ENCODE measurements at regions not wholly inside any gene's neighbourhood (a gene's known extent, or its start where the extent isn't known, plus 50 kb on each side); places are given as distances from the start of the nearest gene placed in this dataset.

- TF ChIP-seq EP300 (conservative IDR thresholded peaks at IDR 0.05; ENCODE audit: poor library complexity, severe bottlenecking) (no peak), CTCF (IDR thresholded peaks at IDR 0.05; ENCODE audit: poor library complexity, severe bottlenecking) (no peak), EZH2 (IDR thresholded peaks at IDR 0.05; ENCODE audit: borderline replicate concordance, insufficient read depth, low read length, poor library complexity, severe bottlenecking) (no peak), RAD21 (conservative IDR thresholded peaks at IDR 0.05) (no peak), SMC3 (conservative IDR thresholded peaks at IDR 0.05; ENCODE audit: poor library complexity) (no peak)
- TF ChIP-seq, protein P1, sequence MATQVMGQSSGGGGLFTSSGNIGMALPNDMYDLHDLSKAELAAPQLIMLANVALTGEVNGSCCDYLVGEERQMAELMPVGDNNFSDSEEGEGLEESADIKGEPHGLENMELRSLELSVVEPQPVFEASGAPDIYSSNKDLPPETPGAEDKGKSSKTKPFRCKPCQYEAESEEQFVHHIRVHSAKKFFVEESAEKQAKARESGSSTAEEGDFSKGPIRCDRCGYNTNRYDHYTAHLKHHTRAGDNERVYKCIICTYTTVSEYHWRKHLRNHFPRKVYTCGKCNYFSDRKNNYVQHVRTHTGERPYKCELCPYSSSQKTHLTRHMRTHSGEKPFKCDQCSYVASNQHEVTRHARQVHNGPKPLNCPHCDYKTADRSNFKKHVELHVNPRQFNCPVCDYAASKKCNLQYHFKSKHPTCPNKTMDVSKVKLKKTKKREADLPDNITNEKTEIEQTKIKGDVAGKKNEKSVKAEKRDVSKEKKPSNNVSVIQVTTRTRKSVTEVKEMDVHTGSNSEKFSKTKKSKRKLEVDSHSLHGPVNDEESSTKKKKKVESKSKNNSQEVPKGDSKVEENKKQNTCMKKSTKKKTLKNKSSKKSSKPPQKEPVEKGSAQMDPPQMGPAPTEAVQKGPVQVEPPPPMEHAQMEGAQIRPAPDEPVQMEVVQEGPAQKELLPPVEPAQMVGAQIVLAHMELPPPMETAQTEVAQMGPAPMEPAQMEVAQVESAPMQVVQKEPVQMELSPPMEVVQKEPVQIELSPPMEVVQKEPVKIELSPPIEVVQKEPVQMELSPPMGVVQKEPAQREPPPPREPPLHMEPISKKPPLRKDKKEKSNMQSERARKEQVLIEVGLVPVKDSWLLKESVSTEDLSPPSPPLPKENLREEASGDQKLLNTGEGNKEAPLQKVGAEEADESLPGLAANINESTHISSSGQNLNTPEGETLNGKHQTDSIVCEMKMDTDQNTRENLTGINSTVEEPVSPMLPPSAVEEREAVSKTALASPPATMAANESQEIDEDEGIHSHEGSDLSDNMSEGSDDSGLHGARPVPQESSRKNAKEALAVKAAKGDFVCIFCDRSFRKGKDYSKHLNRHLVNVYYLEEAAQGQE (IDR thresholded peaks at IDR 0.05; ENCODE audit: borderline replicate concordance) = no peak
These were observed 130.0 kb upstream of the NANOGP8 start for GRCh38 chr15:35215093-35215492.

Data from neural cell (in vitro differentiated cells).